HG02678 (cell line): ENCODE measurements at regions not wholly inside any gene's neighbourhood (a gene's known extent, or its start where the extent isn't known, plus 50 kb on each side); places are given as distances from the start of the nearest gene placed in this dataset.
"Not testable (repeated sequence)": the region's sequence is repeated elsewhere in the genome, so short reads cannot be mapped to it uniquely, and the experiment has no call there.

Source experiments
- ATAC-seq: cut with Tn5 transposase; IDR thresholded peaks from one replicate; pipeline ENCODE4 v1.9.1; 2021; ENCODE audit warnings: mild to moderate bottlenecking, moderate library complexity; ENCODE audit not compliant: unreplicated experiment

- ATAC-seq, result no peak
Observed at GRCh38 chr16:61195006-61195405, 841.2 kb downstream of the CDH8 start.

- ATAC-seq, result no peak
Observed at GRCh38 chr16:61194573-61194972, 841.7 kb downstream of the CDH8 start.

GRCh38 chr16:61182391-61182790 lies 853.8 kb downstream of the CDH8 start:
- no peak for ATAC-seq

- no peak for ATAC-seq
Observed at GRCh38 chr16:61181982-61182381, 854.3 kb downstream of the CDH8 start.

- no peak for ATAC-seq
Observed at GRCh38 chr16:61179561-61179960, 856.7 kb downstream of the CDH8 start.

GRCh38 chr16:61165797-61166196 lies 870.4 kb downstream of the CDH8 start:
- no peak for ATAC-seq

- ATAC-seq, result no peak
Observed at GRCh38 chr16:61150351-61150750, 885.9 kb downstream of the CDH8 start.

GRCh38 chr16:61149709-61150108 lies 886.5 kb downstream of the CDH8 start:
- no peak for ATAC-seq

- ATAC-seq, result no peak
Observed at GRCh38 chr16:61148930-61149329, 887.3 kb downstream of the CDH8 start.

- ATAC-seq, result no peak
Observed at GRCh38 chr16:61146429-61146828, 889.8 kb downstream of the CDH8 start.

- ATAC-seq, result no peak
Observed at GRCh38 chr16:61131447-61131846, 904.8 kb downstream of the CDH8 start.

GRCh38 chr16:61128545-61129323 lies 907.5 kb downstream of the CDH8 start:
- ATAC-seq, result no peak

GRCh38 chr16:61105544-61105943 lies 930.7 kb downstream of the CDH8 start:
- no peak for ATAC-seq

- ATAC-seq, result no peak
Observed at GRCh38 chr16:61098505-61098904, 937.7 kb downstream of the CDH8 start.

GRCh38 chr16:61091300-61091699 lies 944.9 kb downstream of the CDH8 start:
- ATAC-seq, result not testable (repeated sequence)

- no peak for ATAC-seq
Observed at GRCh38 chr16:61083711-61084110, 952.5 kb downstream of the CDH8 start.

GRCh38 chr16:61074324-61074723 lies 961.9 kb downstream of the CDH8 start:
- no peak for ATAC-seq

- no peak for ATAC-seq
Observed at GRCh38 chr16:61057635-61058034, 978.6 kb downstream of the CDH8 start.

GRCh38 chr16:61050547-61050946 lies 985.7 kb downstream of the CDH8 start:
- ATAC-seq, result no peak

GRCh38 chr16:61045931-61046330 lies 990.3 kb downstream of the CDH8 start:
- ATAC-seq, result no peak

- no peak for ATAC-seq
Observed at GRCh38 chr16:61042737-61043136, 993.5 kb downstream of the CDH8 start.

GRCh38 chr16:61030616-61031015 lies 1005.6 kb downstream of the CDH8 start:
- no peak for ATAC-seq
